ENCODE measurements at regions not wholly inside any gene's neighbourhood (a gene's known extent, or its start where the extent isn't known, plus 50 kb on each side); places are given as distances from the start of the nearest gene placed in this dataset.

- DNase-seq (ENCODE audit: low read depth, low spot score): no peak
- no peaks in the 10 kb centered on the region for H3K9me3 Mint-ChIP-seq
- no peaks in the 10 kb centered on the region for H3K36me3 Mint-ChIP-seq (ENCODE audit: low read depth)
- TF ChIP-seq CTCF (conservative IDR thresholded peaks at IDR 0.05): no peak
- no peak overlapping the region for H3K27ac Mint-ChIP-seq (ENCODE audit: unreplicated experiment)
- no peaks in the 10 kb centered on the region for H3K27me3 Mint-ChIP-seq (ENCODE audit: low read depth)
- H3K4me3 Mint-ChIP-seq: no peak overlapping the region
- no peaks in the 10 kb centered on the region for H3K4me1 Mint-ChIP-seq
Observed at GRCh38 chr14:84074626-84075025, 1455.3 kb upstream of the FLRT2 start.

- Mint-ChIP-seq H3K4me1 (no peaks in the 10 kb centered on the region), H3K4me3 (no peak overlapping the region), H3K36me3 (ENCODE audit: low read depth) (no peaks in the 10 kb centered on the region), H3K27ac (ENCODE audit: unreplicated experiment) (no peak overlapping the region), H3K9me3 (peaks cover 3% of the 10 kb centered on the region), H3K27me3 (ENCODE audit: low read depth) (no peaks in the 10 kb centered on the region)
- DNase-seq (ENCODE audit: low read depth, low spot score): no peak
- TF ChIP-seq CTCF (conservative IDR thresholded peaks at IDR 0.05): no peak
Observed at GRCh38 chr14:84080944-84081343, 1449.0 kb upstream of the FLRT2 start.

- Mint-ChIP-seq H3K27me3 (ENCODE audit: low read depth) (no peaks in the 10 kb centered on the region), H3K4me1 (no peaks in the 10 kb centered on the region), H3K9me3 (peaks cover 3% of the 10 kb centered on the region), H3K4me3 (no peak overlapping the region), H3K27ac (ENCODE audit: unreplicated experiment) (no peak overlapping the region), H3K36me3 (ENCODE audit: low read depth) (no peaks in the 10 kb centered on the region)
- no peak for DNase-seq (ENCODE audit: low read depth, low spot score)
- no peak for TF ChIP-seq CTCF (conservative IDR thresholded peaks at IDR 0.05)
Observed at GRCh38 chr14:84084056-84084630, 1445.8 kb upstream of the FLRT2 start.

GRCh38 chr14:84085493-84085892, 1444.5 kb upstream of the FLRT2 start:
- Mint-ChIP-seq H3K36me3 (ENCODE audit: low read depth) (no peaks in the 10 kb centered on the region), H3K4me3 (no peak overlapping the region)
- TF ChIP-seq CTCF (conservative IDR thresholded peaks at IDR 0.05): no peak

GRCh38 chr14:84086714-84087113, 1443.2 kb upstream of the FLRT2 start:
- no peaks in the 10 kb centered on the region for H3K4me1 Mint-ChIP-seq
- no peak overlapping the region for H3K4me3 Mint-ChIP-seq
- no peak for DNase-seq (ENCODE audit: low read depth, low spot score)
- no peak for TF ChIP-seq CTCF (conservative IDR thresholded peaks at IDR 0.05)
- no peak overlapping the region for H3K27ac Mint-ChIP-seq (ENCODE audit: unreplicated experiment)
- H3K36me3 Mint-ChIP-seq (ENCODE audit: low read depth): no peaks in the 10 kb centered on the region
- no peaks in the 10 kb centered on the region for H3K27me3 Mint-ChIP-seq (ENCODE audit: low read depth)
- H3K9me3 Mint-ChIP-seq: peaks cover 3% of the 10 kb centered on the region

More at GRCh38 chr14:84085493-84085892, 1444.5 kb upstream of the FLRT2 start:
- Mint-ChIP-seq H3K9me3 (peaks cover 3% of the 10 kb centered on the region), H3K27ac (ENCODE audit: unreplicated experiment) (no peak overlapping the region), H3K27me3 (ENCODE audit: low read depth) (no peaks in the 10 kb centered on the region), H3K4me1 (no peaks in the 10 kb centered on the region)
- no peak for DNase-seq (ENCODE audit: low read depth, low spot score)
